HPDE6-E6E7 (cell line): ENCODE measurements at regions not wholly inside any gene's neighbourhood (a gene's known extent, or its start where the extent isn't known, plus 50 kb on each side); places are given as distances from the start of the nearest gene placed in this dataset.
"Not testable (repeated sequence)": the region's sequence is repeated elsewhere in the genome, so short reads cannot be mapped to it uniquely, and the experiment has no call there.

ENCODE experiments used
- DNase-seq: peaks from one replicate; pipeline ENCODE4 v3.0.0; 2011; ENCODE audit warnings: missing footprints; ENCODE audit errors: extremely low spot score

DNA sequence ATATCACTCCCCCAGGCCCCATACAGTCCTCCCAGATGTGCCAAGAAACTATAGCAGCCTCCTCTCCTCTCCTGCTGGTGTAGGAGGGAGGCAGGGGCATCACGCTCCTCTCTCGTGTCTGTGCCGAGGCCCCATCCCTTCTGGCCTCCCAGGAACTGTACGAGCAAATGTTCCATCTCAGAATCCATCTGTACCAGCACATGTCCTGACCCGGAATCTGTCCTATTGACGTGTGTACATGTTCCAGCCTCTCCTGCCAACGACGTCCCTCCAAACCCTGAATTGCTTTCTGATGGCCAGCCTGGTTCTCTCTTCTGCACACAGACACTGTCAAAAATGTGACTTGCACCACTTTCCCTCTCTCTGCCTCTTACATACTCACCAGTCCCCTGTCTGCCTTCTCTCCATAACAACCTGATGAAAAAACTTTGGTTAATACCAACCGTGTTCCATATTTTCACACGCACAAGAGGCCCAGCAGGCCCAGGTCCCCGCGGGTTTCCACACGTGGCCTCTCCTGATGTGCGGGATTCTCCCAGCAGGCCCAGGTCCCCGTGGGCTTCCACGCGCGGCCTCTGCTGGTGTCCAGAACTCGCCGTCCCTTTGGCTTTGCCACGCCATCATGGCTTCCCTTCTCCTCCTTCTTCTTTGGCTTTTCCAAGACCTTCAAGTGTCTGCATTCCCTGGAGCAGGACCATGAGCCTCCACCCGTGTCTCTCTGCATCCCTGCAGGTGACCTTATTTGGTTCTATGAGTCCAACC, 125.2 kb upstream of the THBS2 start:
- DNase-seq: no peak

DNA sequence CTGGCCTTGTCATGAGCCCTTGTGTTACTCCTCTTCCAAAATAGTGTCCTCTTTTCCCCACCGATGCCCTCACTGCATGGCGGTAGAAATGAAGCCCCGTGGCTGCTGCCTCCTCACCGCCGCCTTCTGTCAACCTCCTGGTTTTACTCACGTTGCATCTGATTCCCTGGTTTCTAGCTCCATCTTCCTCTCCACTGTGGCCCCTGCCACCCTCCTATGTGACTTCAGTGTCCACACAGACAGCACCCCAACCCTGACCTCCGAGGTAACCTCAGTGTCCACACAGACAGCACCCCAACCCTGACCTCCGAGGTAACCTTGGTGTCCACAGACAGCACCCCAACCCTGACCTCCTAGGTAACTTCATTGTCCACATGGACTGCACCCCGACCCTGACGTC, 122.8 kb upstream of the THBS2 start:
- DNase-seq: no peak

DNA sequence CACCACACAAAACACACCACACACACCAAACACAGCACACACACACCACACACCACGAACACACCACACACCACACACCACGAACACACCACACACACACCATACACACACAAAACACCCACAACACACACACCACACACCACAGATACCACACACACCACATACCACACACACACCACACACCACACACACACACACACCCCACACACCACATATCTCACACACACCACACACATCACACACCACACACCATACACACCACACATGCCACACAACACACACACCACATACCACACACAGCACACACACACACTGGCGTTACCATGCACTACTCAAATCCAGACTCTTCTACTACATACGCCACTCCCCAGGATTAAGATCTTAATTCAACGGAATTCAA, 118.9 kb upstream of the THBS2 start:
- DNase-seq: no peak

DNA sequence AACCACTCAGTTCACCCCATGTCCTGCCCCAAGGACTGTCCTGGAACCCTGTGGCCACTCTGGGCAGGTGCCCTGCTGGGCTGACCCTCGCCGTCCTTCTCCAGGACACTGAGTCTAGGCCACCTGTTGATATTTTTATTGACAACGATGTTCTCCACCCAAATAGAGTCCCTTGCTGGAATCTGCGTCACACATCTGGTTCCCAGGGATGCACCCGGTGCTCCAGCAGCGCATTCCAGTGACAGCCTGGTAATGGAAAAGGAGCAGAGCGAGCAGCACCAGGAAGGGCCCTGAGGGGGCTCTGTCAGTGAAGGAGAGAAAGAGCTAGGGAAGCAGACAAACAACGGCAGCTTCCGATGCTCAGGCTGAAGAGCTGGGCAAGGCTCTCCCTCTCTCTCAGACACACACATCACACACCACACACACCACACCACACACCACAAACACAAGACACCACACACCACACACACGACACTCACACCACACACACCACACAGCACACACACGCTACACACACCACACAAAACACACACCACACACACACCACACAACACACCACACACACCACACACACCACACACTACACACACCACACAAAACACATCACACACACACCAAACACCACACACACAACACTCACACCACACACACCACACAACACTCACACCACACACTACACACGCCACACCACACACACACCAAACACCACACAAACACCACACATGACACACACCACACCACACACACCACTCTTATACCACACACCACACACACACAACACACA, 117.9 kb upstream of the THBS2 start:
- no peak for DNase-seq

DNA sequence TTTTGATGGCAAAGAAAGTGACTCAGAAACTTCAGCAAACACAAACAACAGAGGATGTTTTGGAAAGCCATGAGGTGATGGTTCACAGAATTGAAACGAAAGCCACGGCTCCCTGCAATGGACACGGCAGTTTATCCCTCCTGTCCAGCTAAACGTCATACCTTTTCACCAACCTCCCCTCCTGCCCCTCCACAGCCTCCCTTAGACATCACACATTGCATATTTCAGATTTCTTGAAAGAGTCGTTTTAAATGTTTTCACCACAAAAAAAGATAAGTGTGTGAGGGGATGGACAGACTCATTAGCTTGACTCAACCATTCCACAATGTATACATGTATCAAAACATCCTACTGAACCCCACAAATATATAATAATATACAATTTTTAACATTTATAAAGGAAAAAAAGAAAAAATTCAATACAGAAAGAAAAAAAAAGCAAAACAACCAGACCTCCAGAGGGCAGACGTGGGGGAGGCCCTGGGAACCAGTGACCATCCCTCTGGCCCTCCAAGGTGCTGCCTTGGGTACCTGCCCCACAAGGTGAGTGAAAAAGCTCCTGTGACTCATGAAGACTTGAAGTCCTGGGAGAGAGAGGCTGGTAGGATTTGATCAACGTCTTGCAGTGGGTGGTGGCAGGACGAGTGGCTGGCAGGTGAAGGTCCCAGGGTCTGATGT, 117.2 kb upstream of the THBS2 start:
- DNase-seq: peak; percentile 32

DNA sequence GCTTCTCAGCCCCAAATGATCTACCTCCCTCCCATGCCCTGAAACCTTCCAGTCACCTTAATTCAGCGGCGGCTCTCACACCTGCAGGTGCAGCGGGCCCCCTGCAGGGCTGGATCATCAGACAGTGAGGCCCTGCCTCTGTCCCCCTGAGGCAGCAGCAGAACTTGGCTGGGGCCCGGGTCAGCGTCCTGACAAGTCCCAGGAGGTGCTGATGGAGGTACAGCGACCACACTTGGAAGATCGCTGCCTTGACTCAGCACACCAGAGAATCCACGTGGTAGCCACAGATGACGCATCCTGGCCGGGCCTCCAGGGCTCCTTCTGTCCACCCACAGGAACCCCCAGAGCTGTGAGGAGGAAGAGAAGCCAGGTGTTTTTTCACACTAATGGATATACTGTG, 116.4 kb upstream of the THBS2 start:
- no peak for DNase-seq

DNA sequence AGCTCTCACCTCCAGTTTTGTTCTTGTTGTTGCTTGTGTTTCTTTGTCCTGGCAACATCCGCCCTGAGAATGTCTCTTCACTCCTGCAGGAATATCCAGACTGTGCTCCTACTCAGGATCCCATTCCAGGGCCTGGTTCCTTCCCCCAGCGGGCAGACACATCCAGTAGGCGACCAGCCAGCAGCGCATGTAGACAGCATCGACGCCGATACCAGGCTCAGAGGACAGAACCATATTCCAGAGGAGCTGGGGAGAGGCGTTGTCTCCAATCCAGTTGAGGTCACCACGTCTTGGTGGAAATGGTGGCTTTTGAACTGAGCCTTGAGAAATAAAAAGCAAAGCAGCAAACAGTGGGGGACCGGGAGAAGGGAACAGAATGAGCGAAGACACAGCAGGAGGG, 114.6 kb upstream of the THBS2 start:
- DNase-seq: no peak

DNA sequence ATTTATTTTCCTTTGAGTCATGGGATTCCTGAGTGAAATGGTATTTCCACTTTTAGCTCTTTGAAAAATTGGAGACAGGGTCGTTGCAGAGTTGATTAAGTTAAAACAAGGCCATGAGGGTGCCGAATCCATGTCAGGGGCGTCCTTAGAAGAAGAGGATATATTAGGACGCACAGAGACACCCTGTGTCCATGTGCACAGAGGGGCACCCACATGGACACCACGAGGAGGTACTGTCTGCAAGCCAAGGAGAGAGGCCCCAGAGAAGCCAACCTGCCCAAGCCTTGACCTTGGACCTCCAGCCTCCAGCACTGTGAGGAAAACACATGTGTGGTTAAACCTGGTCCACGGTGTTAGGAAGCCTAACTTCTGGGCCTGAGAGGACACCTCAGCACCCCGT, 113.9 kb upstream of the THBS2 start:
- DNase-seq: no peak

DNA sequence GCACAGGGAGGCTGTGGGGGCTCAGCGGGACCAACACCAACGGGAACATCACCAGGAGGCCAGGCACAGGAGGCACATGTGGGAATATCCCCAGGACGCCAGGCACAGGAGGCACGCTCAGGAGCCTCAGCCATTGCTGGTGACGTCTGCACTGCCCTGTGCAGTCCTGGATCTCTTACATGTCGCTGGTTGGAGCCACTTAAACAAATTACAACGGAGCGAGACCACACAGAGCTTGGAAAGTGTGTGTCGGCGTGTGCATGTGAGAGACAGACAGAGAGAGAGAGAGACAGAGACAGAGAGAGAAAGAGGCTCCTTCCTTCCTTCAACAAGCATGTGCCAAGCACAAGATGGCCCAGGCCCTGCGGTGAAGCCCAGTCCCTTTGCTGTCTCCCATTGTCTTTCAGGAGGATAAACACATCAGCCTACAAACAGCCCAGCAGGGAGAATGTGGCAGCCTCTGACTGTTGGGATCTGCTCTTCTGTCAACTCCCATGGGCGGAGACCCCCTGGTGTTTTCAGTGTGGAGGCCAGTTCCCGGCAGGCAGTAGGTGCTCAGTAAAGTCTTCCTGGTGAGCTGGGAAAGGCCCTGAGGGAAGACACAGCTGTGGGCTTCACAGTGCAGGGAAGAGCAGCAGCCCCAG, 112.7 kb upstream of the THBS2 start:
- DNase-seq: no peak

DNA sequence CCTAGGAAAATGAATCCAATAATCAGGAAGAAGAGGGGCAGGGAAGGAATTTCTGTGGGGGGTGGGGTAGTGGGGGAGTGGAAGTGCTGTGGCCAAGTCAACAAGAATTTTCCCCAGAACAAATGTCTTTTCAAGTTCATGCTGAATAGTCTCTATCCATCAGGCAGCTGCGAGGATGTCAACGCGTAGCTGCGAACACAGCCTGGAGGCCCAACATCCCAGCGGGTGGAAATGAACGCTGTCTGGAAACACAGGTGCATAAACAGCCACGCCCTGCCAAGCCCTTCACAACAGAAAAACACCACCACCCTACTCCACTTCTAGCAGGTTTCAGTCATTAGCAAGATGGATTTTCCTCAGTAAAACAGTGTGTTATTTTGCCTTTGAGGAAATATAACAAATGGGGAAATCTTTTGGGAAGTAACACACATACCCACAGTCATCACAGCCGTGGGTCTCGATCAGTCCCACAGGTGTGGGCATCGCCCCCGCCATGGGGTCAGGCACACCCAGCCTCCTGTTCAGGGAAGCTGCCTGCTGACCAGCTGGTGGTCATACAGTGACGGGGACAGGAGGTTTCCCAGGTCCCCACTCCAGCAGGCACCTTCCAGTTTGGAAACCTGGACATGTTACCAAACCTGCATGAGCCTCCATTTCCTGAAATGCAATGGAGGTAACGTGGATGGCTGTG, 112.1 kb upstream of the THBS2 start:
- DNase-seq: no peak

DNA sequence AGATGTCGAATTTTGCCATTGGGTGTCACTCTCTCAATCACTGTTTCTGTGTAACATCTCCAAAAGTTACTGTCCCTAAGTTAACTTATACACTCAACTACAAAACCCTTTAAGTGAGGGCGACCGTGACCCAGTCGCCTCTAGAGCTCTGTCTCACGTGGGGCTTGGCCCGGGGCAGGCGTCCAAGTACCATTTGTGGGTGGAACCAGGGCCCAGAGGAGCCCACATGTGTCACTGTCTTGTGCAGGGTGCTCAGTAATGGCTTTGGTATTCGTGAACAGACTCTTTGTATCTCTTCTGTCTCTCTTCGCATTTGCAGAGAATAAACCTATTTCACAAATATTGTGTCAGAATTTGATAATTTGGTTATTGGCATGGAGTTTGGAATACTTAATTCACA, 109.9 kb upstream of the THBS2 start:
- no peak for DNase-seq

DNA sequence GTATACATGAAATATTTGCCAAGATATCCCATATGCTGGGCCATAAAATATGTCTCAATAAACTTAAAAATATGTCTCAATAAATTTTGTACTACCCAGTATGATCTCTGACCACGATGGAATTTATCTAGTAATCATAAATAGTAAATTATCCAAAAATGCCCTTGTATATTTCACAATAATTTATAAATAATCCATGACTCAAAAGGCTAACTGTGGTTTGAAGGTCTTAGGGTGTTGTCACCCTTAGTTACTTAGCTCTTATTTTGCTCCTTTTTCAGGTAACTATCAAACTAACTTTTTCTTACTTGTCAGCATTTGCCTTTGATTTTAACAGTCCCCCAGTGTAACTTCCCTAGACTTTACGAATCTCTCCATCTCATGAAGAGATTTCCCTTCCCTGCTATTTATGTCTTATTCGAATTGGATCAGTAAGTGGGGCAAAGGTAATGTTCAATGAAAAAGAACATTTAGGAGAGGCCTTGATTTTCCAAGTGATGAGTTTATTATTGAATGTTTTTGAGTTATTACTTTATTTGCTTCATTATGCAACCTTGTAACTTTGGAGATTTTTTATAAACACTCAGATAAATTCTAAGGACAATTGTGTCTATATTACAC, 109.0 kb upstream of the THBS2 start:
- DNase-seq: no peak

DNA sequence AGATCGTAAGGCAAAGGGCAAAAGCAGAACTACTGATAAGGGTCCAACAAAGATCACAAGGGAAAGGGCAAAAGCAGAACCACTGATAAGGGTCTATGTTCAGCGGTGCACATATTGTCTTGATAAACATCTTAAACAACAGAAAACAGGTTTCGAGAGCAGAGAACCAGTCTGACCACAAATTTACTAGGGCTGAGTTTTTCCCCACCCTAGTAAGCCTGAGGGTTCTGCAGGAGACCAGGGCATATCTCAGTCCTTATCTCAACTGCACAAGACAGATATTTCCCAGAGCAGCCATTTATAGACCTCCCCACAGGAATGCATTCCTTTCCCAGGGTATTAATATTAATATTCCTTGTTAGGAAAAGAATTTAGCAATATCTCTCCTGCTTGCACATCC, 101.4 kb upstream of the THBS2 start:
- not testable (repeated sequence) for DNase-seq

DNA sequence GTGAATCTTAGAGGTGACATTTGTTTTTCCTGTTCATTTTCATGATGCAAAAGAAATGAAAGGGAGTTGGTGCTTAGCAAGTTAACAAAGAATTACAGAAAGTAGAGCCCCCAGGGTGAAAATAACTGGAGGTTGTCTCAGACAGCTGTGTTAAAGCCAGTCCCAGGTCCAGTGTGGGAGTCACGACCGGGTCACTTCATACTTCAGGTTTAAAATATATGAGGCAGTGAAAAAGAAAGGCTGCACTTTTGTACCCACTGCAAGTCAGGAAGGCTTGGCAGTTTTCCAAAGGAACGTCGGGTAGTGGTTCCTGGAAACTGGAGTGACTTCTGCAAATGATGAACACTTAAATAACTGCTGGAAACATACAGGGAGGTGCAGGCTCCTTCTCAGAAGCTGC, 91.5 kb upstream of the THBS2 start:
- no peak for DNase-seq

DNA sequence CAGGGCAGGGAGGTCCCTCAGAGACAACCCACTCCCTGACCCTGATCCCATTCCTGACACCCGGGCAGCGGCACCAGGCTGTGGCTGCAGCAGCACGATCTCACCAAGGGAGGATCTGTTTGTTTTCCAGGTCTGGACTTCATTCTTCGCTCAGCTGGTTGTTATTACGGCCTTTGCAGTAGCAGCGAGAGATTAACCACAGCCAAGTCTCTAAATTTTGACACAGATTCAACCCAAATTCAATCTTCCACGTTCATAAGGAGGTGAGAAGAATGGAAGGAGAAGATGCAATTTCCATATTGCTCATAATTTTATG, 91.1 kb upstream of the THBS2 start:
- no peak for DNase-seq

DNA sequence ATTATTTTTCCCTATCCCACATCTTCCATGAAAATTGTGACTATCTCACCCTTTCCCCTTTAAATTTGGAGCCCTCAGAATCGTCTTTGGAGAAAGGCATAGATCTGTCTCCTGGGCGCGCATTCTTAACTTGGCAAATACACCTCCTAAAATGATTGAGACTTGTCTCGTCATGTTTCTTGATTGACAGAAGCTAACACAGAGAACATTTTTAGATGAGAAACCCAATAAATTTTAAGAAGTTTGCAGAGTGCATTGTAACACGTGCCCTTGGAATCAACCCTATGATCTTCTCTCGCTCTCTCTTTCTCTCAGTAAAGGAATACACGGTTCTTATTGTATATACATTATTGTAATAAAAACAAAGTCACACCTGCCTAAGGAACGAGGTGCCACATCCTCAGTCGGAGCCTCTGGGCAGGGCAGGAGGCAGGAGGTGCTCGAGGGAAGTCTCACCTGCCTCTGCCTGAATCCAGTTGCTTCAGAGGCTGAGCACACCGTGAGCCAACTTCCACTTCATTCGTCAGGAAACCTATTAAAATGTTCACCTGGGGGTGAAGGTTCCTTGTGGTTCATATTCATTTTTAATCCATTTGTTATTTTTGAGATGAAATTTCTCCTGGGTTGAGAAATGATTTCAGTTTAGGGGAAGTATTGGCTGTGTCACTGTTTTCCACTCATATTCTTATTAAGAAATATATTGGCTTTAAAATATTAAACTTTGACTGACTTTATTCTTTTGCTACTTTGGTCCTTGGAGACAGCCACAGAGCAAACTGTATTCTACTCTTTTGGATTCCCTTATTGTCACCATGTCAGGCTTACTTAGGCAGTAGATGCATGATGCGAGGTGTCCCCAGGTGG, 90.5 kb upstream of the THBS2 start:
- DNase-seq: no peak

DNA sequence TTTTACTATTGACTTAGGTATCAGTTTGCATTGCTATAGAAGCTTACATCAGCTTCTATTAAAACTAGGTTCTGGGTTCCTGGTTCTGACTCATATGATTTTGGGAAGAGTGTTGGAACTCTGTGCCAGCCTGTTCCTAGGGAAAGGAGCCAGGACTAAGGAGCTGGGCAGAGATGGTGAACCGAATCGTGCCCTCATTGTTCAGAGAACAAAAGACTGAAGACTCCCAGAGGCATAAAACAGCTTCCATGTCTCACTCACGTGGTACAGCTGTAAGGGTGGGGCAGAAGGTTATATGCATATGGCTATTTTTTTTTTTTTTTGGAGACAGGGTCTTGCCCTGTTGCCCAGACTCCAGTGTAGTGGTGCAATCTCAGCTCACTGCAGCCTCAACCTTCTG, 89.1 kb upstream of the THBS2 start:
- DNase-seq: no peak

DNA sequence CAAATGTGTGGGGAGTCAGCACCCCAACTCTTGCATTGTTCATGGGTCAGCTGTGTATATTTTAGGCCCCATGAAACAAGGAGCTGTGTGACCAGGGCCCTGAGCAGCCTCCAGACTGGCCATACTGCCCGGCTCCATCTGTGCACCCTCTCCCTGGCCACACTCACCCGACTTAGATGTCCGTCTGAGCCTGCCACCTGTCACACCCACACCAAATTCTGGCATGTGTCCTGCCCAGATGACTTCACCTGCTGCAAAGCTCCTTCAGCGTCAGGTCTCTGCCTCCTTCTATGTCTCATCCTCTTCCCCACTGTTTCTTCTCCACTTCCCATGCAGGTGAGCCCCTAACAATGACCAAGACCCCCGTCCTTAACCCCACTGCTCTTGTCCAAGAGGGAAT, 88.1 kb upstream of the THBS2 start:
- DNase-seq: no peak

DNA sequence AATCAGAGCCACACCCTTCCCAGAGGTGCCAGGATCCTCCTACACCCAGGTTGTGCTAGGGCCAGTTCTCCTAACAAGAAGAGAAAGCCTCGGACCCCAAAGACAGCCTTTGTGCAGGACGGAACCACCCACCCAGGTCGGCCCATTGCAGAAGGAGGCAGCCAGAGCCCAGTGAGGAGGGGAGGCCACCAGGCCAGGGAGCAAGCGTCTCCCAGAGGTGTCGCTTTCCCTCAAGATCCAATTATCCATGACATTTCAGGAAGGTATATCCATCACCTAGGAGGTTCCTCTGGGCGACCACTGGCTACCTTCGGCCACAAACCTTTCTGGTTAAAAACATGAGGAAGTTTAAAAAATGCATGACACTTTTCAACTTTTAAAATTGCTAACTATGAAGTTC, 87.4 kb upstream of the THBS2 start:
- no peak for DNase-seq

DNA sequence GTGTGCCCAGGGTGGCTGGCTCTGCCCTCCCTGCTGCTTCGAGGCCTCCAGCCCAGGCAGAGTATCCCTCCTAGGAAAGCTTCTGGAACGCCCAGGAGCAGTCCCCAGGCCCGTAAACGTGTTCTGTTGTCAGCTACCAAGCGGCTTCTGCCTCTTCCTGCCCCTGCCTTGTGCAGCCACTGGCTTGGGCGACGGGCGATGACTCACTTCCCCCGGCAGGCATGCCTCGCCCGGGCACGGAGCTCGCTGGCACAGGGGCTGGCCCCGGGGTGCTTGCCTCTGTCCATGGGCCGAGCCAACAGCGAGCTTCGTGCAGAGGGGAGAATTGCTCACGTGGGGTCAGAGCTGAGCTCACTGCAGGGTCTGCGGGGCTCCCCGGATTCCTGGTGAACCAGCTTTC, 86.7 kb upstream of the THBS2 start:
- peak; percentile 80 for DNase-seq
